A549 (cell line): ENCODE measurements at regions not wholly inside any gene's neighbourhood (a gene's known extent, or its start where the extent isn't known, plus 50 kb on each side); places are given as distances from the start of the nearest gene placed in this dataset.

Source experiments
- ATAC-seq, 2 experiments: fragments of 200-7000 bp in 1 of 2; fragments of >200 bp in 1 of 2; cut with Nextera tagmentation in 1 of 2; cut with Tn5 transposase in 1 of 2; 3 replicates each; pipeline versions ENCODE4 v1.8.0 to v1.9.1; 2018 to 2020; ENCODE audit warnings: mild to moderate bottlenecking in 1 of 2, moderate library complexity in 1 of 2
- CTCF ChIA-PET: fragments of 300-600 bp; sonication (Branson Sonifier 250); formaldehyde crosslinking; extraction: SDS; loops from one replicate; lab custom pipeline; 2021; ENCODE audit warnings: antibody characterized with exemption, inconsistent platforms; lab: Yijun Ruan, JAX
- POLR2A ChIA-PET: fragments of 350-600 bp; formaldehyde crosslinking; extraction: SDS; loops from one replicate; lab custom pipeline; 2021; ENCODE audit warnings: antibody characterized with exemption, inconsistent platforms; lab: Yijun Ruan, JAX
- DNase-seq, 2 experiments: peaks; one replicate each; pipeline versions ENCODE4 v3.0.0 to v3.0.0-alpha.2; 2011 to 2016; ENCODE audit warnings: low read depth in 1 of 2, low spot score in 1 of 2
- FAIRE-seq: peaks from 2 replicates; lab custom pipeline; 2011; peaks lifted over from hg19 to GRCh38; lab: Jason Lieb, UNC
- H3K27ac ChIP-seq, 2 experiments: fragments of >200 bp; sonication (Bioruptor Twin); formaldehyde crosslinking; 3 replicates each; pipeline ENCODE4 v1.5.1; 2016 to 2017
- H3K4me1 ChIP-seq: fragments of >200 bp; sonication (Bioruptor Twin); formaldehyde crosslinking; 3 replicates; pipeline ENCODE4 v1.6.1; 2016
- H3K4me2 ChIP-seq: fragments of >200 bp; sonication (Bioruptor Twin); formaldehyde crosslinking; 3 replicates; pipeline ENCODE4 v1.6.1; 2016
- H3K4me3 ChIP-seq: fragments of >200 bp; sonication (Bioruptor Twin); formaldehyde crosslinking; 3 replicates; pipeline ENCODE4 v1.5.1; 2016
- H3K9me3 ChIP-seq: fragments of >200 bp; sonication (Bioruptor Twin); formaldehyde crosslinking; 3 replicates; pipeline ENCODE4 v1.6.1; 2016
- ATOH8 ChIP-seq: fragments of 250-450 bp; sonication (Bioruptor Pico); IDR thresholded peaks from 2 replicates; pipeline ENCODE4 v1.5.0; 2020; ENCODE audit warnings: low read depth, mild to moderate bottlenecking, moderate library complexity
- CHD2 ChIP-seq: fragments of 150-350 bp; IDR thresholded peaks from 2 replicates; pipeline ENCODE4 v1.6.1; 2014; ENCODE audit warnings: low read length; ENCODE audit not compliant: partially characterized antibody
- CHD4 ChIP-seq: fragments of 200-600 bp; sonication (generic); IDR thresholded peaks from 2 replicates; pipeline ENCODE4 v1.6.1; 2016; ENCODE audit warnings: antibody characterized with exemption, mild to moderate bottlenecking, borderline replicate concordance
- EHMT2 ChIP-seq: fragments of 200-600 bp; sonication (generic); IDR thresholded peaks from 2 replicates; pipeline ENCODE4 v1.6.1; 2016; ENCODE audit warnings: antibody characterized with exemption, low read depth, mild to moderate bottlenecking, moderate library complexity
- ELK1 ChIP-seq: fragments of 150-350 bp; IDR thresholded peaks from 2 replicates; pipeline ENCODE4 v1.6.1; 2014; ENCODE audit warnings: low read depth, mild to moderate bottlenecking, low read length
- GATA3 ChIP-seq: IDR thresholded peaks from 2 replicates; pipeline ENCODE4 v1.6.1; 2012; ENCODE audit warnings: borderline replicate concordance
- HDAC2 ChIP-seq: fragments of 200-600 bp; sonication (generic); IDR thresholded peaks from 2 replicates; pipeline ENCODE4 v1.6.1; 2016
- HES2 ChIP-seq: fragments of >200 bp; sonication (Bioruptor Twin); formaldehyde crosslinking; IDR thresholded peaks from 2 replicates; pipeline ENCODE4 v1.6.1; 2016
- HEYL ChIP-seq: fragments of 250-450 bp; sonication (Bioruptor Pico); IDR thresholded peaks from 2 replicates; pipeline ENCODE4 v1.8.0; 2021; ENCODE audit warnings: mild to moderate bottlenecking, moderate library complexity
- HOXB13 ChIP-seq: fragments of 250-450 bp; sonication (Bioruptor Pico); IDR thresholded peaks from 2 replicates; pipeline ENCODE4 v1.5.0; 2020; ENCODE audit warnings: low read depth, mild to moderate bottlenecking, moderate library complexity
- HOXB5 ChIP-seq: fragments of 250-450 bp; sonication (Bioruptor Pico); IDR thresholded peaks from 2 replicates; pipeline ENCODE4 v1.5.0; 2020; ENCODE audit warnings: mild to moderate bottlenecking, moderate library complexity
- JUN ChIP-seq, 2 experiments: fragments of >200 bp; sonication (Bioruptor Twin); formaldehyde crosslinking; IDR thresholded peaks; 2 replicates in 1 of 2; 3 replicates in 1 of 2; pipeline ENCODE4 v1.6.1; 2016 to 2017
- JUNB ChIP-seq: fragments of >200 bp; sonication (Bioruptor Twin); formaldehyde crosslinking; IDR thresholded peaks from 2 replicates; pipeline ENCODE4 v1.6.1; 2016
- KDM1A ChIP-seq: fragments of 200-600 bp; sonication (generic); IDR thresholded peaks from 2 replicates; pipeline ENCODE4 v1.6.1; 2016; ENCODE audit warnings: low read depth, mild to moderate bottlenecking
- MAFK ChIP-seq: fragments of 450-650 bp; IDR thresholded peaks from 2 replicates; pipeline ENCODE4 v1.6.1; 2014; ENCODE audit not compliant: partially characterized antibody
- MAX ChIP-seq: IDR thresholded peaks from 2 replicates; pipeline ENCODE4 v1.6.1; 2012
- MAZ ChIP-seq: fragments of 150-350 bp; IDR thresholded peaks from 2 replicates; pipeline ENCODE4 v1.6.1; 2014; ENCODE audit warnings: antibody characterized with exemption, low read depth, low read length, borderline replicate concordance
- NFE2L2 ChIP-seq: fragments of 150-350 bp; conservative IDR thresholded peaks from 2 replicates; pipeline ENCODE4 v1.6.1; 2014; ENCODE audit warnings: low read length
- NPAS2 ChIP-seq: fragments of 250-450 bp; sonication (Bioruptor Pico); IDR thresholded peaks from 2 replicates; pipeline ENCODE4 v1.8.0; 2022; ENCODE audit warnings: mild to moderate bottlenecking, moderate library complexity, borderline replicate concordance
- NR3C1 ChIP-seq: fragments of >200 bp; sonication (Bioruptor Twin); formaldehyde crosslinking; IDR thresholded peaks from 3 replicates; pipeline ENCODE4 v1.6.1; 2017
- POLR2A ChIP-seq: IDR thresholded peaks from 2 replicates; pipeline ENCODE4 v1.6.1; 2012; ENCODE audit warnings: mild to moderate bottlenecking, low read length
- RAD21 ChIP-seq, 2 experiments: fragments of >200 bp in 1 of 2; sonication (Bioruptor Twin) in 1 of 2; formaldehyde crosslinking in 1 of 2; IDR thresholded peaks in 1 of 2; conservative IDR thresholded peaks in 1 of 2; 2 replicates in 1 of 2; 3 replicates in 1 of 2; pipeline ENCODE4 v1.6.1; 2012 to 2018; ENCODE audit warnings: inconsistent platforms in 1 of 2
- RARB ChIP-seq: fragments of 250-450 bp; sonication (Bioruptor Pico); IDR thresholded peaks from 2 replicates; pipeline ENCODE4 v1.8.0; 2021; ENCODE audit warnings: mild to moderate bottlenecking, moderate library complexity
- SMC3 ChIP-seq: fragments of >200 bp; sonication (Bioruptor Twin); formaldehyde crosslinking; IDR thresholded peaks from 3 replicates; pipeline ENCODE4 v1.6.1; 2018; ENCODE audit warnings: inconsistent platforms
- SREBF2 ChIP-seq: fragments of 450-650 bp; IDR thresholded peaks from 2 replicates; pipeline ENCODE4 v1.6.1; 2014; ENCODE audit warnings: mild to moderate bottlenecking, moderate library complexity
- TP53 ChIP-seq: fragments of 250-450 bp; sonication (Bioruptor Pico); IDR thresholded peaks from 2 replicates; pipeline ENCODE4 v1.5.0; 2021; ENCODE audit warnings: mild to moderate bottlenecking, moderate library complexity
- ZC3H11A ChIP-seq: fragments of 450-650 bp; IDR thresholded peaks from 2 replicates; pipeline ENCODE4 v1.6.1; 2014; ENCODE audit warnings: antibody characterized with exemption, mild to moderate bottlenecking
- ZFP36 ChIP-seq: fragments of 450-650 bp; IDR thresholded peaks from 2 replicates; pipeline ENCODE4 v1.6.1; 2014; ENCODE audit warnings: borderline replicate concordance; ENCODE audit not compliant: partially characterized antibody
- ZSCAN20 ChIP-seq: fragments of 250-450 bp; sonication (Bioruptor Pico); IDR thresholded peaks from 2 replicates; pipeline ENCODE4 v1.8.0; 2022; ENCODE audit warnings: mild to moderate bottlenecking, moderate library complexity
- WGBS: methylation state at CpG from one replicate; pipeline ENCODE4 v1.1.6; 2017; ENCODE audit errors: missing lambda C conversion rate; 5-methylcytosine and 5-hydroxymethylcytosine counted together

- Histone ChIP-seq H3K4me3 (no peak overlapping the region), H3K4me1 (no peaks in the 10 kb centered on the region), H3K27ac (no peak overlapping the region), H3K4me2 (no peak overlapping the region), H3K9me3 (no peaks in the 10 kb centered on the region)
- DNase-seq (no peak), FAIRE-seq (no peak), ATAC-seq (no peak)
- TF ChIP-seq MAFK (peak; percentile 75), RARB (CRISPR knock-in tag) (no peak), NFE2L2 (0 out of 2 replicates have a peak, but pooled peaks have one; percentile 11), NR3C1 (no peak), HES2 (no peak), GATA3 (no peak), ELK1 (no peak), CHD4 (no peak)
- POLR2A ChIA-PET = no interaction called here
- CTCF ChIA-PET = interaction anchor here (1.2 kb wide), 1 partner anchor 23 kb away, joined by 3 read pairs; no protein-coding TSS in a partner anchor
These were observed 972.5 kb upstream of the CDH8 start for GRCh38 chr16:63008688-63009087.

GRCh38 chr16:63005356-63005755, 969.1 kb upstream of the CDH8 start:
- H3K4me3 ChIP-seq = no peak overlapping the region
- FAIRE-seq = no peak
- POLR2A ChIA-PET = no interaction called here
- TF ChIP-seq CHD4 = no peak
- no peak for TF ChIP-seq NPAS2 (CRISPR knock-in tag)
- no peak for TF ChIP-seq HDAC2
- TF ChIP-seq ZFP36 = no peak
- TF ChIP-seq HOXB13 (CRISPR knock-in tag) = no peak
- no peak for TF ChIP-seq JUNB
- TF ChIP-seq SREBF2 = no peak
- TF ChIP-seq, all 56 proteins: peak for 0
- Histone ChIP-seq H3K4me1 (no peaks in the 10 kb centered on the region), H3K4me2 (no peak overlapping the region), H3K9me3 (peaks cover 3% of the 10 kb centered on the region; the same call in 1 of the 3 replicates), H3K27ac (no peak overlapping the region)
- CTCF ChIA-PET = no interaction called here
- DNase-seq = no peak
- no peak for ATAC-seq
- 2% methylated on average over 3 of the region's 3 CpGs for WGBS

GRCh38 chr16:62989480-62989879, 953.2 kb upstream of the CDH8 start:
- CTCF ChIA-PET = no interaction called here
- Histone ChIP-seq H3K4me1 (no peaks in the 10 kb centered on the region), H3K9me3 (no peaks in the 10 kb centered on the region), H3K4me2 (no peak overlapping the region), H3K27ac (no peak overlapping the region), H3K4me3 (no peak overlapping the region)
- DNase-seq (no peak), ATAC-seq (no peak), FAIRE-seq (no peak)
- WGBS = 0% methylated on average over 1 of the region's 1 CpG
- POLR2A ChIA-PET = no interaction called here
- TF ChIP-seq NR3C1 (no peak), HEYL (CRISPR knock-in tag) (no peak), ZSCAN20 (CRISPR knock-in tag) (no peak), TP53 (CRISPR knock-in tag) (no peak), RARB (CRISPR knock-in tag) (no peak), HOXB13 (CRISPR knock-in tag) (no peak), RAD21 (conservative IDR thresholded peaks at IDR 0.05 in 1 of 2, IDR thresholded peaks at IDR 0.05 in 1 of 2) (no peak), EHMT2 (no peak), ZC3H11A (no peak), CHD2 (no peak), JUN (IDR thresholded peaks at IDR 0.05) (no peak), MAX (no peak), HOXB5 (CRISPR knock-in tag) (no peak), KDM1A (no peak), SMC3 (no peak), POLR2A (no peak), ATOH8 (CRISPR knock-in tag) (no peak), MAZ (no peak), ZFP36 (no peak), ELK1 (no peak)
